Thymus (tissue), 11 donors: ENCODE measurements at regions not wholly inside any gene's neighbourhood (a gene's known extent, or its start where the extent isn't known, plus 50 kb on each side); places are given as distances from the start of the nearest gene placed in this dataset.
A peak's percentile ranks its signal among the peaks of the same experiment; 100 is the strongest.

Source experiments
- DNase-seq, 9 donors: peaks; one replicate each; pipeline ENCODE4 v3.0.0-alpha.2; 2013; ENCODE audit warnings: low spot score in 9 of 9, low read depth in 6 of 9, missing footprints in 1 of 9
- H3K27ac ChIP-seq, 2 donors: one replicate each; pipeline ENCODE4 v1.5.1; 2013; ENCODE audit warnings: control low read depth in 1 of 2, low read depth in 1 of 2, low read length in 1 of 2, mild to moderate bottlenecking in 1 of 2, moderate library complexity in 1 of 2
- H3K27me3 ChIP-seq, 2 donors: one replicate each; pipeline ENCODE4 v1.5.1; 2013; ENCODE audit warnings: low read length in 1 of 2; ENCODE audit not compliant: control insufficient read depth in 2 of 2, insufficient read depth in 1 of 2
- H3K36me3 ChIP-seq, 2 donors: one replicate each; pipeline ENCODE4 v1.5.1; 2013; ENCODE audit warnings: low read length in 1 of 2, mild to moderate bottlenecking in 1 of 2, moderate library complexity in 1 of 2; ENCODE audit not compliant: control insufficient read depth in 2 of 2, insufficient read depth in 2 of 2
- H3K4me1 ChIP-seq, 2 donors: one replicate each; pipeline ENCODE4 v1.5.1; 2013; ENCODE audit warnings: low read length in 2 of 2; ENCODE audit not compliant: control insufficient read depth in 2 of 2, insufficient read depth in 2 of 2
- H3K4me3 ChIP-seq, 2 donors: one replicate each; pipeline ENCODE4 v1.5.1; 2013; ENCODE audit warnings: low read length in 2 of 2, control low read depth in 1 of 2, mild to moderate bottlenecking in 1 of 2
- H3K9me3 ChIP-seq, 2 donors: one replicate each; pipeline ENCODE4 v1.5.1; 2013; ENCODE audit warnings: low read length in 1 of 2, mild to moderate bottlenecking in 1 of 2; ENCODE audit not compliant: control insufficient read depth in 2 of 2, insufficient read depth in 1 of 2
- WGBS: extraction: QIAGEN DNeasy Blood & Tissue Kit; methylation state at CpG from one replicate; pipeline ENCODE4 v1.1.7; 2013; 5-methylcytosine and 5-hydroxymethylcytosine counted together
- donor health status: healthy.

- H3K27ac ChIP-seq = no peak overlapping the region
- over 99% methylated on average over 4 of the region's 4 CpGs for WGBS
- no peaks in the 10 kb centered on the region for H3K27me3 ChIP-seq
- no peaks in the 10 kb centered on the region for H3K36me3 ChIP-seq
- peaks cover 0 to 5% of the 10 kb centered on the region in 2 donors for H3K9me3 ChIP-seq
- H3K4me1 ChIP-seq = peaks cover 0 to 4% of the 10 kb centered on the region in 2 donors
- no peak overlapping the region for H3K4me3 ChIP-seq
- no peak for DNase-seq
These were observed 180.4 kb upstream of the JARID2 start for GRCh38 chr6:15065261-15065989.

- peaks cover 0 to 2% of the 10 kb centered on the region in 2 donors for H3K4me1 ChIP-seq
- H3K9me3 ChIP-seq = peaks cover 0 to 5% of the 10 kb centered on the region in 2 donors
- DNase-seq = no peak
- no peaks in the 10 kb centered on the region for H3K27me3 ChIP-seq
- WGBS = 88% methylated on average over 7 of the region's 7 CpGs
- no peak overlapping the region for H3K27ac ChIP-seq
- no peak overlapping the region for H3K4me3 ChIP-seq
- H3K36me3 ChIP-seq = no peaks in the 10 kb centered on the region
These were observed 179.6 kb upstream of the JARID2 start for GRCh38 chr6:15066089-15066758.

GRCh38 chr6:15073344-15073789 lies 172.5 kb upstream of the JARID2 start:
- H3K36me3 ChIP-seq = no peaks in the 10 kb centered on the region
- 75% methylated on average over 3 of the region's 3 CpGs for WGBS
- H3K4me3 ChIP-seq = no peak overlapping the region
- H3K4me1 ChIP-seq = peaks cover 0 to 15% of the 10 kb centered on the region in 2 donors
- no peaks in the 10 kb centered on the region for H3K27me3 ChIP-seq
- H3K27ac ChIP-seq = no peak overlapping the region
- H3K9me3 ChIP-seq = no peaks in the 10 kb centered on the region
- no peak for DNase-seq

GRCh38 chr6:15073883-15074465 lies 171.9 kb upstream of the JARID2 start:
- H3K27me3 ChIP-seq = no peaks in the 10 kb centered on the region
- H3K4me1 ChIP-seq = peaks cover 0 to 18% of the 10 kb centered on the region in 2 donors
- no peak for DNase-seq
- no peak overlapping the region for H3K4me3 ChIP-seq
- WGBS = 98% methylated on average over 14 of the region's 14 CpGs
- H3K27ac ChIP-seq = peak overlapping the region in 1 of 2 donors; percentile 42
- no peaks in the 10 kb centered on the region for H3K36me3 ChIP-seq
- no peaks in the 10 kb centered on the region for H3K9me3 ChIP-seq

GRCh38 chr6:15074806-15075205 lies 171.1 kb upstream of the JARID2 start:
- Histone ChIP-seq H3K9me3 (no peaks in the 10 kb centered on the region), H3K36me3 (no peaks in the 10 kb centered on the region), H3K4me3 (no peak overlapping the region), H3K4me1 (peaks cover 0 to 18% of the 10 kb centered on the region in 2 donors), H3K27ac (no peak overlapping the region), H3K27me3 (no peaks in the 10 kb centered on the region)
- DNase-seq = no peak
- WGBS = 99% methylated on average over 10 of the region's 10 CpGs

DNA sequence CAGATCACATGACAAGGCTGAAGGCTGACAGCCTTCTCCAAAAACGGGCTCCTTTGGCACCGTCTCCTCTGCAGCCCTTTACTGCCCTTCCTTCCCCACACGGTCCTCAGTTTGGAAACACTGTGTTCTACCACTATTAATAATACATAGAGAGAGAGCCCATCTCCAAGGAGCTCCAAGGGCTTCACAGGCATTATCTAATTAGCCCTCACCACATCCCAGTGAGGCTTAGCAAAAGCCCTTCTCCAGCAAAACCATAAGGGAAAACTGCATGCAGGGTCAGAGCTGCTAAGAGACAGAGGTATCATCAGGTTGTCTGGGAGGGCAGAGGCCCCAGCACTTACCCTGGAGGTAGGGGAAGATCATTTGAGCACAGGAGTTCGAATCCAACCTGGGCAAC lies 169.3 kb upstream of the JARID2 start:
- Histone ChIP-seq H3K9me3 (no peaks in the 10 kb centered on the region), H3K36me3 (no peaks in the 10 kb centered on the region), H3K27ac (no peak overlapping the region), H3K4me3 (no peak overlapping the region), H3K4me1 (peaks cover 0 to 18% of the 10 kb centered on the region in 2 donors), H3K27me3 (no peaks in the 10 kb centered on the region)
- WGBS = 95% methylated on average over 4 of the region's 4 CpGs
- no peak for DNase-seq

DNA sequence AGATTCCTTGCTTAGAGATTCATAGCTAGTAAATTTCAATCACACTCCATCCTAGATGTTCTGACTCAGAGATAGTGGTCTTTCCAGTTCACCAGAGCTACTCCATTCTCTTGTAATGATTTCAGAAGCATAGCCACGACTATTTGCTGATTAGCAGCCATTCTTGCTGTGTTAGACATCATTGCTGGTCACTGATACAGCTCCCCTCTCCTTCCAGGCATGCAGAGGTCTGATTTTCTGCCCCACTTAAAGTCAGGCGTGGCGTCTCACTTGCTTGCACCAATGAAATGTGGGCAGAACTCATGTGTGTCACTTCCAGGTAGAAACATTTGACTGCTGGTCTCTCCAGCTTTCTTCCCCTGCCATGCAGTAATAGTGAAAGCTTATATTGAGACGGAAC lies 168.9 kb upstream of the JARID2 start:
- Histone ChIP-seq H3K27ac (no peak overlapping the region), H3K9me3 (no peaks in the 10 kb centered on the region), H3K27me3 (no peaks in the 10 kb centered on the region), H3K36me3 (no peaks in the 10 kb centered on the region), H3K4me1 (peaks cover 0 to 18% of the 10 kb centered on the region in 2 donors), H3K4me3 (no peak overlapping the region)
- WGBS = 92% methylated on average over 4 of the region's 4 CpGs
- no peak for DNase-seq

DNA sequence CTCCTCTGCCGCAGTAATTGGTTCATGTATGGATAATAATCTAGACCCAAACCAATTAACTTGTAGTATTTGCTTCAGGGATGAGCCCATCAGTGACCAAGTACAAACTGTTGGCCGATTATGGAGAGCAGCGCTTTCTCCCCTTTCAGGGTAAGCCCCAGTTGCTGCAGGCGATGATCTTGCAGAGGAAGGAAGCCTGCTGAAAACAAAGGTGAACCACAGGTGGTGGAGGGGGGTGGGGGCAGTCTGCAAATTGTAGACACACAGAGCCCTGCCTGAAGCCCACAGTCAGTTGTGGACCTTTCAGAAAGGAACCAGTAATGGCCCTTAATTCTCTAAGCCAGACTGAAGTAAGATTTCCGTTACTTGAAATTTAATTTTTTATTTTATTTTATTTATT lies 167.9 kb upstream of the JARID2 start:
- peak in 8 of 9 donors; percentile 29 to 81 (median 58) for DNase-seq
- WGBS = 52% methylated on average over 5 of the region's 5 CpGs
- H3K9me3 ChIP-seq = no peaks in the 10 kb centered on the region

DNA sequence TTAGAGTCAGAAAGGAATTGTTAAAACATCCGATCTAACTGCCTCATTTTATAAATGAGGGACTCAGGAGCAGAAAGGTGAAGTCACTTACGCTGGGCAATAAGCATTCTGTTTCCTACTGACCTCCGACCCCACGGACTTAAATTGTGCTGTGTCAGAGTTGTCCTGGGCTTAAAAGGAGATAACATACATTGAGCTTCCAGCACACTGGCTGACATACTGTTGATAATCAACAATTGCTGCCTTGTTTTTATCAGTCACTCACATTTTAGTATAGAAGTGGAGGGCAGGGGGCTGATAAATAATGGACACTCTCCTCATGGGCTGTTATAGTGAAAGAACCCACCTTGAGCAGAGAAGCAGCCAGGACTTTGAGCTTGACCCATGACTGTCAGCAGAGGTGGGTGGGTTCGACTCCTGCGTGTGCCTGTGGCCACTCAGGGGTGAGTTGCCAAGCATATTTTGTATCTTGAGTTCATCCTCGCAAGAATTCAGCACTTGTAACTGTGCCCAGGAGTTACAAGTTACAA lies 166.5 kb upstream of the JARID2 start:
- 96% methylated on average over 7 of the region's 7 CpGs for WGBS
- H3K27ac ChIP-seq = no peak overlapping the region

More for the DNA sequence above, 167.9 kb upstream of the JARID2 start:
- H3K4me1 ChIP-seq = peaks cover 0 to 18% of the 10 kb centered on the region in 2 donors
- no peak overlapping the region for H3K27ac ChIP-seq
- no peak overlapping the region for H3K4me3 ChIP-seq
- H3K27me3 ChIP-seq = no peaks in the 10 kb centered on the region
- no peaks in the 10 kb centered on the region for H3K36me3 ChIP-seq

More for the DNA sequence above, 166.5 kb upstream of the JARID2 start:
- H3K4me3 ChIP-seq = no peak overlapping the region
- H3K27me3 ChIP-seq = no peaks in the 10 kb centered on the region
- H3K4me1 ChIP-seq = peaks cover 0 to 18% of the 10 kb centered on the region in 2 donors
- H3K36me3 ChIP-seq = no peaks in the 10 kb centered on the region
- DNase-seq = no peak
- H3K9me3 ChIP-seq = no peaks in the 10 kb centered on the region
